ENCODE measurements at regions not wholly inside any gene's neighbourhood (a gene's known extent, or its start where the extent isn't known, plus 50 kb on each side); places are given as distances from the start of the nearest gene placed in this dataset.

GRCh38 chr10:128498378-128498730 is 372.1 kb upstream of the MKI67 start:
- TF ChIP-seq CTCF (IDR thresholded peaks at IDR 0.05) (no peak), POLR2A (IDR thresholded peaks at IDR 0.05) (no peak)

All from ovary (tissue), 3 donors.